ENCODE measurements at regions not wholly inside any gene's neighbourhood (a gene's known extent, or its start where the extent isn't known, plus 50 kb on each side); places are given as distances from the start of the nearest gene placed in this dataset.
A peak's percentile ranks its signal among the peaks of the same experiment; 100 is the strongest.

DNA sequence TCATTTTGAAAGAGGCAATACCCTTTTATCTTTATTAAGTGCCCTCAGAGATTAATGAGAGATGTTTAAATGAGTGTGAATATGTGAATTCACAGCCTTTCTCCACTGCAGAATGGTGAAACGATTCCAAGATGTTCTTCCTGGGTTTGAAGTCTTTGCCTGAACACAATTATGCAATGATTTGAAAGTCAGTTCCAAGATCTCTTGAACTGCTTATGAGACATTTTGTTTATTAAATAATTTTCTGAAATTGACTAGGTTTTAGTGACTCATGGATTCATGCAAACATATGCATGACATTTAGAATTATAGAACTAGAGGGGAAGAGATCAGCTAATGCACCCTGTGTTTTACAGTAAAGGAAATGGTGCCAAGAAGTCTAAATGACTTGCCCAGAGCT lies 118.1 kb upstream of the SLC38A2 start:
- intact Hi-C loops (cut with micrococcal nuclease; ENCODE audit: unreplicated experiment): loop anchor here (5.0 kb wide), 1 partner anchor 118 kb away; the partner anchor contains the start of gene SLC38A2
- peaks cover 30% of the 10 kb centered on the region for H3K4me1 Mint-ChIP-seq (ENCODE audit: low read depth, unreplicated experiment)
- no peaks in the 10 kb centered on the region for H3K27me3 Mint-ChIP-seq (ENCODE audit: unreplicated experiment)
- BruUV-seq (replicated peaks): no TSS peak
- no peak overlapping the region for H3K27ac Mint-ChIP-seq (ENCODE audit: unreplicated experiment)
- CTCF ChIA-PET: no interaction called here
- TF ChIP-seq, protein P1, sequence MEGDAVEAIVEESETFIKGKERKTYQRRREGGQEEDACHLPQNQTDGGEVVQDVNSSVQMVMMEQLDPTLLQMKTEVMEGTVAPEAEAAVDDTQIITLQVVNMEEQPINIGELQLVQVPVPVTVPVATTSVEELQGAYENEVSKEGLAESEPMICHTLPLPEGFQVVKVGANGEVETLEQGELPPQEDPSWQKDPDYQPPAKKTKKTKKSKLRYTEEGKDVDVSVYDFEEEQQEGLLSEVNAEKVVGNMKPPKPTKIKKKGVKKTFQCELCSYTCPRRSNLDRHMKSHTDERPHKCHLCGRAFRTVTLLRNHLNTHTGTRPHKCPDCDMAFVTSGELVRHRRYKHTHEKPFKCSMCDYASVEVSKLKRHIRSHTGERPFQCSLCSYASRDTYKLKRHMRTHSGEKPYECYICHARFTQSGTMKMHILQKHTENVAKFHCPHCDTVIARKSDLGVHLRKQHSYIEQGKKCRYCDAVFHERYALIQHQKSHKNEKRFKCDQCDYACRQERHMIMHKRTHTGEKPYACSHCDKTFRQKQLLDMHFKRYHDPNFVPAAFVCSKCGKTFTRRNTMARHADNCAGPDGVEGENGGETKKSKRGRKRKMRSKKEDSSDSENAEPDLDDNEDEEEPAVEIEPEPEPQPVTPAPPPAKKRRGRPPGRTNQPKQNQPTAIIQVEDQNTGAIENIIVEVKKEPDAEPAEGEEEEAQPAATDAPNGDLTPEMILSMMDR (IDR thresholded peaks at IDR 0.05; ENCODE audit: unreplicated experiment): no peak
- H3K36me3 Mint-ChIP-seq (ENCODE audit: insufficient read depth, unreplicated experiment): peaks cover 6% of the 10 kb centered on the region
- H3K9me3 Mint-ChIP-seq (ENCODE audit: low read depth, unreplicated experiment): no peaks in the 10 kb centered on the region
- no peak overlapping the region for H3K4me3 Mint-ChIP-seq (ENCODE audit: low read depth, unreplicated experiment)
- no peak for DNase-seq

DNA sequence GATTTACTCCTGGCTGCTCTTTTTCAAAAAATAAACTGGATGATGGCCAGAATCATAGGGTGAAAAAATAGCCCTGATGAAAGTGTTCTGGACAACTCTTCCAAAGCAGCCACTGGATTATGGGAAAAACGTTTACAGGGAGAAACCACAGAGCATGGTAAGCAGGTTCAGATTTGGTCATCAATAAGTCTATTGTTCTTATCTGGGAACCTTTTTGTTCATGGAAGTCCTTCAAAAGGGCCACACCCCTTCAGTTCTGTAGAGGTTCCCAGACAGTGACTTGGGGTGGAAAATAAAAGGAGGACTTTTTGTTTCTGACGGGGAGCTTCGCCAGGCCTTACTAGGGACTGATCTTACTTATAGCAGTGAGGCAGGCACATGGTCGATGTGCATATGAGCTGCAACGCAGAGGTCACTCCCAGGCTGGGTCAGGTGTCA lies 117.4 kb upstream of the SLC38A2 start:
- TF ChIP-seq, protein P1 (IDR thresholded peaks at IDR 0.05; ENCODE audit: unreplicated experiment): no peak
- Mint-ChIP-seq H3K27ac (ENCODE audit: unreplicated experiment) (peak overlapping the region; percentile 56), H3K4me3 (ENCODE audit: low read depth, unreplicated experiment) (no peak overlapping the region), H3K9me3 (ENCODE audit: low read depth, unreplicated experiment) (no peaks in the 10 kb centered on the region), H3K27me3 (ENCODE audit: unreplicated experiment) (no peaks in the 10 kb centered on the region), H3K4me1 (ENCODE audit: low read depth, unreplicated experiment) (peaks cover 30% of the 10 kb centered on the region), H3K36me3 (ENCODE audit: insufficient read depth, unreplicated experiment) (peaks cover 6% of the 10 kb centered on the region)
- no TSS peak for BruUV-seq (replicated peaks)
- CTCF ChIA-PET: no interaction called here
- intact Hi-C loops (cut with micrococcal nuclease; ENCODE audit: unreplicated experiment): loop anchor here (5.0 kb wide), 1 partner anchor 118 kb away; the partner anchor contains the start of gene SLC38A2
- DNase-seq: no peak

DNA sequence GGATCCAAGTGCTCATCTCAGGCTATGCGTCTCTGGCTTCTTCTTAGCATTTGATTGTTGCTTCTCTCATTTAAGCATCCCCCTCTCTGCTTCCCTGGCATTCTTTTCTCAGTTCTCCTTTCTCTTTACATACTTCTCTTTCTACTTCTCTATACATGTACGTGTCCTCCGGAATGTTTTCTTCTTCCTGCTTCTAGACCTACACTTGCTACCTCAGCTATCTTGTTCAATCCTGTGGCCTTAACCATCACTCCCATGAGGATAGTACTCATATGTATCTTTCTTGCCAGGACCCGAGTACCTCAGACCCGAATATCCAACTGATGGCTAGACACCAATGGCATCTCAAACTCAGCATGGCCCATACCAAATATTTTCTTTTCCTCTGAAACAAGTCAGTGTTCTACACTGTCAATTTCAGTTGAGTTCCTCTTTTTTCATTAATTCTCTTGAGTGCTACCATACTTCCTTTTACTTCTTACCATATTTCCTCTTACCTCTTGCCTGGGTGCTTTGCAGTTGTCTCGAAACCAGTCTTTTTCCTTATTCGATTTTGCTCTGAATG lies 115.1 kb upstream of the SLC38A2 start:
- Mint-ChIP-seq H3K4me1 (ENCODE audit: low read depth, unreplicated experiment) (peaks cover 21% of the 10 kb centered on the region), H3K36me3 (ENCODE audit: insufficient read depth, unreplicated experiment) (peaks cover 6% of the 10 kb centered on the region), H3K4me3 (ENCODE audit: low read depth, unreplicated experiment) (no peak overlapping the region), H3K9me3 (ENCODE audit: low read depth, unreplicated experiment) (no peaks in the 10 kb centered on the region), H3K27ac (ENCODE audit: unreplicated experiment) (no peak overlapping the region), H3K27me3 (ENCODE audit: unreplicated experiment) (no peaks in the 10 kb centered on the region)
- CTCF ChIA-PET: no interaction called here
- intact Hi-C loops (cut with micrococcal nuclease; ENCODE audit: unreplicated experiment): no loop called here
- BruUV-seq (replicated peaks): no TSS peak
- DNase-seq: no peak
- TF ChIP-seq, protein P1 (IDR thresholded peaks at IDR 0.05; ENCODE audit: unreplicated experiment): no peak

DNA sequence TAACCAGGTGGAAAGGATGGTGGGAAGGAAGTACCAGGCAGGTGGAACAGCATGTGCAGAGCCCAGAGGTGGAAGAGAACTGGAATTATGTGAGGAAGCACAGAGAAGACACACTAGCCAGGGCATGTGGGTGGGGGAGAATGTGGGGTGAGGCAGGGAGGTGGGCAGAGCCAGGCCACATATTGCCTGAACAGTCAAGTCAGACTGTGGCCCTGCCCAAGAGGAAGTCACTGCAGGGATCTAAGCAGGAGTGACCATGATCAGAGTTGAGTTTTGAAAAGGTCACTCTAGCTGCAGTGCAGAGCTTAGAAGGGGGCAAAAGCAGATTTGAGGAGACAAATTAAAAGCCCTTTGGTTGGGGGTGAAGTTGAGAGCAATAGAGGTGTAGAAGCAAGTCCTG lies 114.0 kb upstream of the SLC38A2 start:
- no TSS peak for BruUV-seq (replicated peaks)
- Mint-ChIP-seq H3K36me3 (ENCODE audit: insufficient read depth, unreplicated experiment) (no peaks in the 10 kb centered on the region), H3K27ac (ENCODE audit: unreplicated experiment) (no peak overlapping the region), H3K27me3 (ENCODE audit: unreplicated experiment) (no peaks in the 10 kb centered on the region), H3K9me3 (ENCODE audit: low read depth, unreplicated experiment) (peaks cover 2% of the 10 kb centered on the region), H3K4me3 (ENCODE audit: low read depth, unreplicated experiment) (no peak overlapping the region), H3K4me1 (ENCODE audit: low read depth, unreplicated experiment) (peaks cover 12% of the 10 kb centered on the region)
- intact Hi-C loops (cut with micrococcal nuclease; ENCODE audit: unreplicated experiment): no loop called here
- CTCF ChIA-PET: no interaction called here
- no peak for DNase-seq
- TF ChIP-seq, protein P1 (IDR thresholded peaks at IDR 0.05; ENCODE audit: unreplicated experiment): no peak

Measured in Calu3 (cell line).